GM12878 (cell line): ENCODE measurements at regions not wholly inside any gene's neighbourhood (a gene's known extent, or its start where the extent isn't known, plus 50 kb on each side); places are given as distances from the start of the nearest gene placed in this dataset.

Experiments
- ATAC-seq: fragments of 200-7000 bp; cut with Tn5 transposase; 3 replicates; pipeline ENCODE4 v1.9.1; 2020; ENCODE audit warnings: mild to moderate bottlenecking, moderate library complexity
- BruUV-seq: library from RNA; stranded (reverse); fragments of 400-500 nt; replicated peaks from 2 replicates; lab custom pipeline; 2021; lab: Mats Ljungman, UMichigan
- CTCF ChIA-PET: fragments of 300-600 bp; sonication (Branson Sonifier 250); formaldehyde crosslinking; extraction: SDS; loops from one replicate; lab custom pipeline; 2021; ENCODE audit warnings: inconsistent platforms; lab: Yijun Ruan, JAX
- POLR2A ChIA-PET: fragments of 350-600 bp; formaldehyde crosslinking; extraction: SDS; loops from one replicate; lab custom pipeline; 2021; ENCODE audit warnings: inconsistent platforms; lab: Charles Lee
- RAD21 ChIA-PET: fragments of 300-600 bp; sonication (Branson Sonifier 250); formaldehyde crosslinking; loops from one replicate; lab custom pipeline; 2023; ENCODE audit warnings: antibody characterized with exemption; ENCODE audit not compliant: unreplicated experiment; lab: Charles Lee
- SMC1A ChIA-PET: fragments of 300-600 bp; sonication (Branson Sonifier 250); formaldehyde crosslinking; loops from one replicate; lab custom pipeline; 2023; ENCODE audit not compliant: unreplicated experiment, uncharacterized antibody; lab: Charles Lee
- DNase-seq: peaks from one replicate; pipeline ENCODE4 v3.0.0-alpha.2; 2011; ENCODE audit warnings: low read depth, low spot score
- FAIRE-seq: peaks from 3 replicates; lab custom pipeline; 2011; peaks lifted over from hg19 to GRCh38; lab: Jason Lieb, UNC
- H2AFZ ChIP-seq: 2 replicates; pipeline ENCODE4 v1.6.0; 2011; ENCODE audit warnings: low read depth, low read length, control low read depth; ENCODE audit not compliant: control insufficient read depth
- H3K27ac ChIP-seq: 2 replicates; pipeline ENCODE4 v1.5.1; 2011; ENCODE audit warnings: control low read depth; ENCODE audit not compliant: control insufficient read depth, insufficient read depth
- H3K27me3 ChIP-seq, 2 experiments: replicated peaks in 1 of 2; 2 replicates each; pipeline versions ENCODE4 v1.6.0 to v1.6.1; 2011; ENCODE audit warnings: low read length in 1 of 2; ENCODE audit not compliant: control insufficient read depth in 2 of 2, insufficient read depth in 2 of 2
- H3K36me3 ChIP-seq, 2 experiments: 2 replicates each; pipeline ENCODE4 v1.5.1; 2011; ENCODE audit warnings: low read length in 1 of 2; ENCODE audit not compliant: control insufficient read depth in 2 of 2, insufficient read depth in 2 of 2
- H3K4me1 ChIP-seq: 2 replicates; pipeline ENCODE4 v1.6.1; 2011; ENCODE audit warnings: mild to moderate bottlenecking, low read length, moderate library complexity, mixed read lengths; ENCODE audit not compliant: control insufficient read depth, insufficient read depth
- H3K4me2 ChIP-seq: 2 replicates; pipeline ENCODE4 v1.6.0; 2011; ENCODE audit warnings: control low read depth; ENCODE audit not compliant: control insufficient read depth, insufficient read depth
- H3K4me3 ChIP-seq: fragments of 200-600 bp; sonication (generic); 2 replicates; pipeline ENCODE4 v1.5.1; 2016
- H3K79me2 ChIP-seq: 2 replicates; pipeline ENCODE4 v1.6.0; 2011; ENCODE audit warnings: low read length; ENCODE audit not compliant: control insufficient read depth, insufficient read depth
- H3K9ac ChIP-seq: 2 replicates; pipeline ENCODE4 v1.8.0; 2011; ENCODE audit warnings: low read length, control low read depth, mixed read lengths; ENCODE audit not compliant: control insufficient read depth, insufficient read depth
- H3K9me3 ChIP-seq: replicated peaks from 3 replicates; pipeline ENCODE4 v1.5.1; 2011; ENCODE audit warnings: mild to moderate bottlenecking, low read length; ENCODE audit not compliant: control insufficient read depth, insufficient read depth
- H4K20me1 ChIP-seq: 2 replicates; pipeline ENCODE4 v1.6.0; 2011; ENCODE audit not compliant: control insufficient read depth, insufficient read depth
- BACH1 ChIP-seq: fragments of 450-650 bp; IDR thresholded peaks from 2 replicates; pipeline ENCODE4 v1.6.1; 2017; ENCODE audit warnings: mild to moderate bottlenecking, borderline replicate concordance
- CHD2 ChIP-seq: IDR thresholded peaks from 2 replicates; pipeline ENCODE4 v1.6.1; 2011; ENCODE audit warnings: low read depth, low read length, improper control_type of control experiment, borderline replicate concordance
- CUX1 ChIP-seq: IDR thresholded peaks from 2 replicates; pipeline ENCODE4 v1.6.1; 2012; ENCODE audit warnings: improper control_type of control experiment, low read depth, low read length; ENCODE audit not compliant: insufficient replicate concordance
- RELA ChIP-seq: fragments of 450-650 bp; IDR thresholded peaks from 2 replicates; pipeline ENCODE4 v1.8.0; 2014; ENCODE audit warnings: borderline replicate concordance; ENCODE audit not compliant: partially characterized antibody
- WGBS: methylation state at CpG from one replicate; pipeline ENCODE4 v1.1.6; 2016; ENCODE audit warnings: low lambda C conversion rate; ENCODE audit not compliant: insufficient replicate concordance, insufficient coverage; ENCODE audit errors: missing lambda C conversion rate; 5-methylcytosine and 5-hydroxymethylcytosine counted together
- in situ Hi-C: fragments of 300-500 bp; cut with MboI; formaldehyde crosslinking; loops from 9 replicates; pipeline ENCODE4 v1.14.3; 2018; ENCODE audit warnings: mixed read lengths
- intact Hi-C: fragments of 100-400 bp; cut with micrococcal nuclease; formaldehyde crosslinking; loops from one replicate; pipeline ENCODE4 v1.14.2; 2022; ENCODE audit not compliant: unreplicated experiment

GRCh38 chr1:172980456-172980855, 70.3 kb downstream of the TNFSF18 start:
- Histone ChIP-seq H3K9me3 (no peaks in the 10 kb centered on the region), H3K9ac (no peak overlapping the region), H3K27ac (no peak overlapping the region), H3K27me3 (no peaks in the 10 kb centered on the region), H4K20me1 (no peaks in the 10 kb centered on the region), H3K4me3 (no peak overlapping the region), H3K36me3 (no peaks in the 10 kb centered on the region), H2AFZ (no peak overlapping the region), H3K4me2 (no peak overlapping the region), H3K79me2 (no peaks in the 10 kb centered on the region), H3K4me1 (no peaks in the 10 kb centered on the region)
- BruUV-seq, result no TSS peak
- SMC1A ChIA-PET, result no interaction called here
- intact Hi-C loops, result no loop called here
- POLR2A ChIA-PET, result no interaction called here
- FAIRE-seq, result no peak
- in situ Hi-C loops, result no loop called here
- no peak for DNase-seq
- RAD21 ChIA-PET, result no interaction called here
- TF ChIP-seq CUX1 (no peak), CHD2 (no peak), BACH1 (no peak), RELA (no peak)
- no peak for ATAC-seq
- 23% methylated on average over 2 of the region's 2 CpGs for WGBS
- CTCF ChIA-PET, result no interaction called here
